Activated CD4-positive, alpha-beta T cell treated with anti-CD3 and anti-CD28 coated beads, Interleukin-2, amount 50 U/mL, for 4 hours (primary cell): ENCODE measurements at regions not wholly inside any gene's neighbourhood (a gene's known extent, or its start where the extent isn't known, plus 50 kb on each side); places are given as distances from the start of the nearest gene placed in this dataset.
A peak's percentile ranks its signal among the peaks of the same experiment; 100 is the strongest.
"Not testable (repeated sequence)": the region's sequence is repeated elsewhere in the genome, so short reads cannot be mapped to it uniquely, and the experiment has no call there.

Experiments
- DNase-seq, 2 experiments: peaks; one replicate each; pipeline ENCODE4 v3.0.0-alpha.2; 2020

GRCh38 chr4:83213640-83214039 lies 71.0 kb downstream of the COQ2 start:
- DNase-seq, result no peak

DNA sequence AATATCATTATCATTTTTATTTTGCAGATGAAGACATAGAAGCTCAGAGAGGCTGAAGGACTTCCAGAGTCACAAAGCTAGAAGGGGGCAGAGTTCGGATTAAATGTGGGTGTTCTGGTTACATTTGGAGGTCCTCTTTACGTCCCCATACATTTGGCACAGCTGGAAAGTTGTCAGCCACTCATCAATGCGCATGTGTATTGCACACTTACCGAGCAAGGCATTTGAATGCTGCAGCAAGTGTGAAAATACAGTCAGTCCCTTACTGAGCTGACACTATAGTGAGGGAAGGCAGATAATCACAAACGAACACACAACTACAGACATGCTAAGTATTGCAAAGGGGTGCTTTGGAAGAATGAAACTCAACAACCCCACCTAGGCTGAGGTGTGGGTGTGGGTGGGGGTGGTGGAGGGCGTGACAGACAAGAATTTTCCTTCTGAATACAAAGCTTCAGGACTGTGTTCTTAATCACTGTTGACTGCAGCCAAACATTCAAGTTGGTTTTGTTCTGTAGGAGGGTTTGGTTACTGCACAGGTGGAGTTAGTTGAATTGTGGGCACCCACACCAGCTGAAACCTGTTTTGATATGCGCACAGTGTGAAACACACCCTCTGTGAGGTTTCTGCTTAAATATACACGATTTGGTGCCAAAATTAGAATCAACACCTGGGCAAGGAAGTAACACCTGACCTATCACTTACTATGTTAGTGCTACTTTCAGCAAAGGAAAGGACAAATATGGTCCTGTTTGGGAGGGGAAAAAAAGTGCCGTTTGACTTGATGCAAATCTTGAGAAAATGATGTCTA lies 72.4 kb downstream of the COQ2 start:
- peak; percentile 46 to 65 for DNase-seq

GRCh38 chr4:83209419-83209818 lies 75.2 kb downstream of the COQ2 start:
- no peak for DNase-seq

- no peak for DNase-seq
Measured at GRCh38 chr4:83208371-83209365, 75.9 kb downstream of the COQ2 start.

- DNase-seq, result no peak
Measured at GRCh38 chr4:83207497-83208101, 77.0 kb downstream of the COQ2 start.

DNA sequence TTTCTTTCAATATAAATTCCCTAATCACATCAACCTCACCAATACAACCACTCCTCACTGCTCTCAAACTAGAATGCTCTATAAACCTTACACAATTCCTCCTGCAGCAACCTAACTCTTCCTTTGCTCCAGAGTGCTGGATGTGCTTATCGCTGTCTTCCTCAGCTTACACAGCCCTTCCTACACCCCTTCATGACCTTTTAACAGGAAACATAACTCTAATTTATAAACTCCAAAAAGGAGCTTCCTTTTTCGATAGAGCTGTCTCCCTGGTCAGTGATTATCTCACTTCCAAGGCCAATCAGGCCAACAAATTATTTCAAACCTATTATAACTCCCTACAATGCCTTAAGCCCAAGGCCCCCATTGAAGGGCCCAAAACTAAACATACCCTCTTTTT lies 78.8 kb downstream of the COQ2 start:
- no peak for DNase-seq

GRCh38 chr4:83204731-83205130 lies 79.9 kb downstream of the COQ2 start:
- DNase-seq, result no peak

DNA sequence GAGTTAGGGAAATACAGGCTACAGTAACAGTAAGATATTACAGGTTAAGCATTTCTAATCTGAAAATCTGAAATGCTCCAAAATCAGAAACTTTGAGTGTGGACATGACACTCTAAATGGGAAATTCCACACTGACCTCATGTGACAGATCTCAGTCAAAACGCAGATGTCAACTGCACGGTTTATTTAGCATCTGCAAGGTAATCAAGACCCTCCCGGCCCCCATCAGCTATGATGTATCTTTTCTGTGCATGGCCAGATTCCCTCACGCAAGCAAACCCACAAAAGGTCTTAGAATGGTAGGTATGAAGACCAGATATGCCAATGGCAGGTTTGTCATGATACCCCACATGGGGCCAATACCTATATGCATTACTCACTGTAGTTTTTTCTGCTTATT lies 82.8 kb downstream of the COQ2 start:
- no peak for DNase-seq

- DNase-seq, result no peak
Measured at GRCh38 chr4:83197555-83198235, 83.2 kb upstream of the PLAC8 start.

- no peak for DNase-seq
Measured at GRCh38 chr4:83196921-83197320, 82.4 kb upstream of the PLAC8 start.

GRCh38 chr4:83195269-83195668 lies 80.7 kb upstream of the PLAC8 start:
- DNase-seq, result no peak

GRCh38 chr4:83194588-83194987 lies 80.1 kb upstream of the PLAC8 start:
- DNase-seq, result not testable (repeated sequence)

- no peak for DNase-seq
Measured at GRCh38 chr4:83192634-83193033, 78.1 kb upstream of the PLAC8 start.

DNA sequence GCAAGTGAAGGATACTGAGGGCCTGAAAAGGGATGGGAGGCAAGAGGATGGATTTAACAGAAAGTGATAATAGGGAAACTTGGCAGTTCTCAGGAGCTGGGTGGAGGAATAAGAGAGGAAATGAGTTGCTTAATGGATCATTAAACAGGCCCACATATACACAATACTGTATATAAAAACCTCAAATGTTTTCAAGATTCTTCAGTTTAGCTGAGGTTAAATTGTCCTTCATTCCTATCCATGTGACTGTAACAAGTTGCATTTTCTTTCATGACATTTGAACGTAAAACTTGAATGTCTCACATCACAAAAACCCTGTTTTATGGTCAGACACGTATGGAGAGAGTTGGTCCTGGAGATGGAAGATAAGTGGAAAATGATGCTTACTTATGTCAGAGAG lies 76.5 kb upstream of the PLAC8 start:
- no peak for DNase-seq

DNA sequence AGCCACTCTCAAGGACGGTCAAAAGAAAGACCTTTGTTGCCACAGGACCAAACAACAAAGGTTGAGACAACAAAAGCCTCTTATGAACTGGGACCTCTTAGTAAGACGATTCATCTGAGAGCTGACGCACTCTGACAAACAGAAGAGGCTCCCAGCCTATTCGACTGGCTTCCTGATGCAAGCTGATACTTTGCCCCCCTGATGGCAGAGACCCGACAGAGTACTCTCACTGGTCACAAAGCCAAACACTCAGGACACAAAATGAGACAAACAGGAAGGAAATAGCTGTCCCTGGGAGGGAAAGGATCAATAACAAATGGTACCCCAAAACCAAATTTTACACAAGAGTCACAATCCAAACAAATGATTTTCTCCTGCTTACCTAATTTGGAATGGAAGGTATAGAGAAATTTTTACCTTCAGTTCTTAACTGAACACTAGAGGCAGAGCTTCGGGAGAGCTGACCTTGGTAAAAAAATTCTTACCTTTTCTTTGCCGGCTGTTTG lies 75.2 kb upstream of the PLAC8 start:
- no peak for DNase-seq

DNA sequence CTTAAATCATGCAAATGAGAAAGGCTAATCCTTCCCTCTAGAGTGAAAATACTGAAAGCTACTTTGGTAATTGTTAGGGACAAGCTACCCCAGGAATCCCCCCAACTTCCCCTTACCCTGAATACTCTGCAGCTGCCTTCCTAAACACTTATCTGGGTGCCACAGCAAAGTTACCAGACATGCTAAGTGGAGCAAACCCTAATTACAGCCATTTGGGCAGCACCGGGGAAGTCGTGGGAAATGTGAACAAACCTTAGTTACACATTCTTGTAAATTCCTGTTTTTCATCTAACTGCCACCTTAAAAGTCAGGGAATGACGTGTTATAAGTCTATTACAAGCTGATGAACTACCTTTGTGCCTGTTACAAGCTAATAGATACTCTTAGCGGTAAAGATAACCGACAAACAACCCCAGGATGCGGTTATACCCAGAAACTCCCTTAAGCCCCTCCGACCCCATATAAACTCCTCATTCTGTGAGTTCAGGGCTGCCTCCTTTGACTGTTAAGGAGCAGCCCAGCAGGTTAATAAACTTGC lies 66.0 kb upstream of the PLAC8 start:
- DNase-seq, result no peak

DNA sequence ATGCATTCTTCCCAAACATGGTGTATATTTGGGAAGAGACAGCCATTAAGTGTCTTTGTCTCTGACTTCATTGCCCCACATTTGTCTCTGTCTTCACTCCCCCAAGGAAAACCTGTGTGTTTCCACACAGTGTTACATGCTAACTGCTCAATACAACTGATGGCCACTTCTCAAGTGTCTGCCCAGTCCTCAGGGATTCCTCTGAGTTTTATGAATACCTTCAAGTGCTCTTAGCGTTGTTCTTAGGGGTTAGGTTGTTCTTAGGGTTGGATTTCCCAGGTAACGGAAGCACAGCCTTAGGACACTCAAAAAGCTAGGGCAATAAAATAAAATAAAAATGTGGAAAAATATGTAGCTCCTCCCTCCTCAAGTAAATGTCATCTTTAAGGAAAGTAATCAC lies 64.7 kb upstream of the PLAC8 start:
- no peak for DNase-seq

GRCh38 chr4:83178029-83178428 lies 63.5 kb upstream of the PLAC8 start:
- DNase-seq, result no peak

- no peak for DNase-seq
Measured at GRCh38 chr4:83177182-83177581, 62.7 kb upstream of the PLAC8 start.

DNA sequence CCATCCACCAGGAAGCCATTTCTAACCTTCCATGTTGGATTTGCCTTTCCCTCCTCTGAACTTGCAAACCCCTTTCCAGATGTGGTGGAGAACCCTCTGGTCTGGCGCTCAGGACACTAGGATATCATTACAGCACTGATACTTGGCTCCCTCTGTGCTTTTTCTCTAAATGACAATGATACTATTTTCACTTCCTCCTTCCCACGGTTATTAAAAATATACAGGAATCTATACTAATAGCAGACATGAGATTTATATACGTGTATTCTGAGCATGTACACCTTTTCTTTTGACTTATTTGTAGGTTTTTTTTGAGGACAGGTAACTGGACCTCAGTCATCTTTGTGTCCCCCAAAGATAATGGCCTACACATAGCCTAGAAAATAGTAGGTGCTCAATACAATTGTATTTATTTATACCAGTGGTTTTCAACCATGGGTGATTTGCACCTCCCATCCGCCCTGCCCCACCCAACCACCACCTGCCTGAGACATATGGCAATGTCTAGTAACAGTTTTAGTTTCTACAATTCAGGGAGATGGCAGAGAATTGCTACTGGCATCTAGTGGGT lies 60.4 kb upstream of the PLAC8 start:
- no peak for DNase-seq

GRCh38 chr4:83172371-83172770 lies 57.8 kb upstream of the PLAC8 start:
- DNase-seq, result no peak

- DNase-seq, result no peak
Measured at GRCh38 chr4:83171436-83172039, 57.0 kb upstream of the PLAC8 start.
